HG03460 (cell line): ENCODE measurements at regions not wholly inside any gene's neighbourhood (a gene's known extent, or its start where the extent isn't known, plus 50 kb on each side); places are given as distances from the start of the nearest gene placed in this dataset.
"Not testable (repeated sequence)": the region's sequence is repeated elsewhere in the genome, so short reads cannot be mapped to it uniquely, and the experiment has no call there.

ENCODE experiments used
- ATAC-seq: cut with Tn5 transposase; IDR thresholded peaks from one replicate; pipeline ENCODE4 v1.9.1; 2021; ENCODE audit not compliant: unreplicated experiment

- ATAC-seq = no peak
Observed at GRCh38 chr1:201721082-201722049, 107.6 kb upstream of the IPO9 start.

- no peak for ATAC-seq
Observed at GRCh38 chr1:201724039-201724765, 104.8 kb upstream of the IPO9 start.

- no peak for ATAC-seq
Observed at GRCh38 chr1:201724766-201725118, 104.2 kb upstream of the IPO9 start.

- no peak for ATAC-seq
Observed at GRCh38 chr1:201726700-201727099, 102.3 kb upstream of the IPO9 start.

GRCh38 chr1:201728731-201729130, 100.2 kb upstream of the IPO9 start:
- no peak for ATAC-seq

GRCh38 chr1:201729973-201730608, 98.9 kb upstream of the IPO9 start:
- no peak for ATAC-seq

GRCh38 chr1:201730611-201731010, 98.3 kb upstream of the IPO9 start:
- no peak for ATAC-seq

- no peak for ATAC-seq
Observed at GRCh38 chr1:201731142-201731541, 97.8 kb upstream of the IPO9 start.

GRCh38 chr1:201731592-201731991, 97.4 kb upstream of the IPO9 start:
- ATAC-seq = no peak

GRCh38 chr1:201732351-201732750, 96.6 kb upstream of the IPO9 start:
- ATAC-seq = no peak

GRCh38 chr1:201734221-201734620, 94.7 kb upstream of the IPO9 start:
- ATAC-seq = not testable (repeated sequence)

GRCh38 chr1:201734786-201735185, 94.2 kb upstream of the IPO9 start:
- ATAC-seq = no peak

GRCh38 chr1:201736707-201737320, 92.1 kb upstream of the IPO9 start:
- ATAC-seq = no peak

GRCh38 chr1:201737352-201738060, 91.5 kb upstream of the IPO9 start:
- no peak for ATAC-seq

- ATAC-seq = no peak
Observed at GRCh38 chr1:201739080-201739479, 89.9 kb upstream of the IPO9 start.

GRCh38 chr1:201739492-201740085, 89.4 kb upstream of the IPO9 start:
- no peak for ATAC-seq

- ATAC-seq = no peak
Observed at GRCh38 chr1:201740086-201740541, 88.8 kb upstream of the IPO9 start.

GRCh38 chr1:201740670-201741111, 88.3 kb upstream of the IPO9 start:
- ATAC-seq = no peak

- no peak for ATAC-seq
Observed at GRCh38 chr1:201741763-201742342, 87.1 kb upstream of the IPO9 start.

- ATAC-seq = no peak
Observed at GRCh38 chr1:201742476-201742875, 86.5 kb upstream of the IPO9 start.
